GM21529 (cell line): ENCODE measurements at regions not wholly inside any gene's neighbourhood (a gene's known extent, or its start where the extent isn't known, plus 50 kb on each side); places are given as distances from the start of the nearest gene placed in this dataset.

Experiments used
- ATAC-seq: cut with Tn5 transposase; IDR thresholded peaks from one replicate; pipeline ENCODE4 v1.9.1; 2021; ENCODE audit not compliant: unreplicated experiment

GRCh38 chr2:13006426-13006825, 289.7 kb downstream of the TRIB2 start:
- no peak for ATAC-seq

DNA sequence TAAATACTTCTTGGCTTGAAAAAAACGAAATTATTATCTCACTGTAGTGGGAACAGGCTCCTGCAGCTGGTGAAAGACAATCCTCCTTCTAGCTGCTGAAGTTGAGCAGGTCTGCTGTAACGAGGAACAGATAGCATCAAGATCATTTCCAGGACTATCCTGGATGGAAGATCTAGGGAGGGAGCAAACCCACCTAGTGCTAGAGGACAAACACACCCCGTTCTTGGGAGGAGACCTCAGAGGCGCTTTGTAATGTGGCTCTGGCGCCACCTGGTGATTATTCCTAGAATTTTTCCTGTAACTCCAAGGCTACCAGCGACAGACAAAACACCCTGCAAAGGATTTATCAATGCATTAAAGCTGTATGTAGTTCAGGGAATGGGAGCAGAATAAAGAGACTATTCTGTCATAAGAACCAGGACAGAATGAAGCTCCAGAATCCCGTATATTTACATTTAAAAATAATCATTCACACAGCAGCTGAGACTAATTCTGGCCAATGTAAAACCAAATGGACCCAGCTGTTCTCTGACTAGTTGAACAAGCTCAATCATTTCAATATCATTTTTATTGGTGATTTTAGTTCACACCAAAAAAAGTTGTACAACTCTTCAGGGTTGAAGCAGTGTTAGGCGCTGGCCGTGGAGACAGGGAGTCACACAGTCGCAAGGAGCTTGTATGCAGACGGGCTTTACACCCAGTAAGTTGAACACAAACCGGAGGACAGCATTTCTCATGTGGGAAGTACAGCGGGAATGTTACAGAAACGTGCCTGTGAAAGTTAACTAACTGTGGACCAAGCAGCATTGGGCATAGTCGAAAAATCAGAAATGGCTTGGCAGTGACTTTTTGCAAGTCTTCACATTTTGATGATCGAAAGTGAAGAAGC, 290.3 kb downstream of the TRIB2 start:
- ATAC-seq: peak; percentile 87

- ATAC-seq: no peak
Observed at GRCh38 chr2:13009027-13009642, 292.4 kb downstream of the TRIB2 start.

DNA sequence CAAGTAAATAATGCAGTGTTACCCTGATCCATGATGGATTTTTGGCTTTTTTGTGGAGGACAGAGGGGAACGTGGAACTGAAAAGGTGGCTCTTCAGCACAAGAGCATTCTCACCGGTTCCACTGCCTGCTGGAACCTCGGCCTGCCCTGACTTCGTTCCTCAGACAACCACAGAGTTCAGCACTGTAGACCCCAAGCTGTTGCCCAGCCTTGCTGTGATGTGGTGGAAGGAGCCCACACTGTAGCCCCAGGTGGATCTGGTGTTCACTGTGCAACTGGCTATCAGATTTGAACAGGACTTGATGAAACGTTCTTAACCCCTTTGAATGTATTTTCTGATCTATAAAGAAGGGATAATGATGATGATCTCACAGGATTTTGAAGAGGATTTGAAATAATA, 293.5 kb downstream of the TRIB2 start:
- no peak for ATAC-seq

- ATAC-seq: no peak
Observed at GRCh38 chr2:13014783-13015182, 298.0 kb downstream of the TRIB2 start.

DNA sequence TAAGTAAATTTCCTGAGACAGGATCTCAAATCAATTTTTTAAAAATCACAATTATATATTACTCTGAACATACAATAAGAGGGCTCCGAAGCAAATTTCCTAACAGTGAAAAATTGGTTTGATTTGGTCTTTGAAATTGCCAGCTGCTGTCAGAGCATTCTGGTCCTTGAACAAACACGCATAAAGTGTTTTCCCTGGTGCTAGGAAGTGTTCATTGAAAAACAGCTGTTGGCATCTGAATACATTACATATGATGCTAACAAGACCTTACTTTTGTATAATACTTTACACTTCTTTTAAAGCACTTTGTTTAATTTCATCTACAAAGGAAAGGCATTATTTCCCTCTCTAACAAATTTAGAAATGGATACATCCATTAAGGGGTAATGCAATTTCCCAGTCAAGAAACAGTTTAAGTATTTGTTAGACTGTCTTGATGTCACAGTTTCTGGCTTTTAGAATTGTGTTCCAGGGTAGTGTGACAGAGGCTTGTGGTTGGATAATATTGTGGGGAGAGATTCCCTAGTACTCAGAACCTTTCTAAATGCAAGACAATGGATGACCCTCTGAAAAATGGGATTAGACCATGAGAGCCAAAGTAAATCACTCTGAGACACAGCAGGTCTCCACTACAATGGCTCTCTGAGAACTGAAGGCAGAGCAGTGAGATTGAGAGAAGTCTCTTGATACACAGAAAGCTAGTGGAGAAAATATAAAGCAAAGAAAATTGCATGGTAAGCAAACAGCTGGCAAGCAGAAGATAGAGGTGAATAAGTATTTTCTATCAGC, 299.0 kb downstream of the TRIB2 start:
- ATAC-seq: no peak

DNA sequence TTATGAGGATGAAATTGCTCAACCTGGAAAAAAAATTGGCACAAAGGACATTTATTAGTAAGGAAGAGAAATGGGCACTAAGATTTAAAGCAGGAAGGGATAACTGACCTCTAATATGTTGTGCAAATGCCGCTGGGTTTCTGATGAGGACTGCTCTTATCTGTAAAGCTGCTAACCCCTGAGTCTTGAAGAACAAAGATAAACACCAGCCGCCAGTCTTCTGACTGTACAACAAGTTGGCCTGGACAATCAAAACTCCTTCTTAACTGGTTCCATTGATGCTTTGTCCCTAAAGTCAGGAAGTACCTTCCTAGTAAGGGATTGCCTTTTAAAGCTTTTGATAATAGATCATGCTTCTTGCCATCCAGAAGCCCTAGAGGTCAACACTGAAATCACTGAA, 301.8 kb downstream of the TRIB2 start:
- no peak for ATAC-seq

DNA sequence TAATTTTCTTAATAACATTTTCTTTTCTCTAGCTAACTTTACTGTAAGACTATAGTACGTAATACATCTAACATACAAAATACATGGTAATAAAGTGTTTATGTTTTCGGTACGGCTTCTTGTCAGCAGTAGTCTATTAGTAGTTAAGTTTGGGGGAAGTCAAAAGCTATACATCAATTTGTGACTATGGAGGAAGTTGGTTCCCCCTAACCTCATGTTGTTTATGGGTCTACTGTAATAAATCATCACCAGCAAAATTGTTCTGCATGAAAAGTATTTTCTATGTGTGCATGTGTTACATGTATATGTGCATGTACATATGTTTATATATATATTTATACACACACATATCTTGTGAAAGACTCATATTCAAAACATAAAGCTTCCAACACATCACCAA, 303.0 kb downstream of the TRIB2 start:
- ATAC-seq: no peak

DNA sequence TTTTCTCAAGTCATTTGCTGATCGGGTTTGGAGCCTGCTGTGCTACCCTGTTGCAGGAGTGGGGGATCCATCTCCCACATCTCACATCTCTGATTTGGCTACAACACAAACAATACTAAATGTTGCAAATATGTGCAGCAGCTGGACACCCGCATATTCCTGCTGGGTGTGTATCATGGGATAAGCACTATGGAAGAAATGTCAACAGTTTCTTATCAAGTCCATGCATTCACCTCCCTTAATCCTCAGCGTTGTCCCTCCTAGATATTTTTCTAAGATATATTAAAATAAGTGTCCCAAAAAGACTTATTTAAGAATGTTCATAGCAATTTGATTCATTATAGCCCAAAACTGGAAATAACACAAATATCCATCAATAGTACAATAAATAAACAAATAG, 303.7 kb downstream of the TRIB2 start:
- ATAC-seq: no peak

- ATAC-seq: no peak
Observed at GRCh38 chr2:13021470-13021957, 304.8 kb downstream of the TRIB2 start.

GRCh38 chr2:13030606-13031005, 313.9 kb downstream of the TRIB2 start:
- no peak for ATAC-seq

DNA sequence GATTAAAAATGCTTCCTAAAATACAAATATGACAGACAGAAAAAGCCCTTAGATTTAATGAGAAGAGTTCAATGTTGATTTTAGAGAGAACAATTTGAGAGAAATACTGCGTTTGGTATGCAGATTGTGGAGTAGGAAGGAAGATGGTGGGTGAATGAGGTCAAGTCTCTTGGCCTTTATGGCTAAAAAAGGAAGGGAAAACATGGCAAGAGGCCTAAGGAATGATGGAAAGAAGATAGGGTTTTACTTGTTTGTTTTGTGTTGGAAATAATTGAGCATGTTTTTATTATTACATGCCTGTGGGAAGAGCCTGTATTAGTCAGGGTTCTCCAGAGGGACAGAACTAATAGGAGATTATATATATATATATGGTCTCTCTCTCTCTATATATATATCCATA, 318.1 kb downstream of the TRIB2 start:
- no peak for ATAC-seq

DNA sequence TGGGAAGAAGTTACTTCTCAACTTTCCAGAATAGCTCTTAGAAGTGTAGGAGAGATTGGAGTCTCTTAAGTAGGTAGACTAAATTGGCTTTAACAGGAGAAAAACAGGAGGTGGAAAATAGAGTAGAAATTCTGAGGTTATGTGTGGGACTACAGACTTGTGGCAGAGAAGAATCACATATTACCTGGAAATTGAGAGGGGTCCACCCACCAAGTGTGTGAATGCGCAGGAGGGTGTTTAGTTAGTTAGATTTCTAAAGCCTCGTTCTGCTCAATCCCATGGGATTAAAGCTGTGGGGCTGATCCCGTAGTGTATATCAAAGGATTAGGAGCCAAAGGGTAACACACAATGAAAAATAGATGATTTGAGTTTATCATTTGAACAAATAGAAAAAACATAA, 319.1 kb downstream of the TRIB2 start:
- no peak for ATAC-seq

- no peak for ATAC-seq
Observed at GRCh38 chr2:13040043-13040442, 323.3 kb downstream of the TRIB2 start.

GRCh38 chr2:13046557-13047165, 329.9 kb downstream of the TRIB2 start:
- ATAC-seq: no peak

GRCh38 chr2:13050764-13051163, 334.0 kb downstream of the TRIB2 start:
- no peak for ATAC-seq

- ATAC-seq: no peak
Observed at GRCh38 chr2:13052547-13052946, 335.8 kb downstream of the TRIB2 start.

DNA sequence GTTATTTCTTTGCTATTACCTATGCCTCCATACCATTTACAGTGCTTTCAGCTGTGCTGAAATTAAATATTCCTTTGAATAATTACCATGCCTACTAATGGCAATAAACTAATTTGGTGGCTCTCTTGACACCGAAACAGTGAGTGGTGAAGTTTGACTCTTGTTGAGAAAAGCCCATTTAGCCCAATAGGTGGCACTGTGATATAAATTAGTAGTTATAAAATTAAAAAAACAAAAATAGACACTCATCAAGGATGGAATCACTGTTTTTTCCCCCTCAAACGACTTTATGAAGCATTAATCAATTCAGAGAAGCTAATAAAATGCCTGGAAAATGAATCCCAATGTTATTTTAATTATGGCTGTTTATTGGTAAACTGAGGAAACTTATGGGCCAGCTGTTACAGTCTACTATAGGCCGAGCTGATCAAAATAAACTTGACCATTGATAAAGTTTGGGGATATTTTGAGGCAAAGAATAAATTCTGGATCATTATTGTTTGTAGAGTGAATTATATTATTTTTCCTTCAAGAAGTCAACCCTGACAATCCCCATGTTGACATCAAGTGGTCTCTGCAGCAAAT, 339.6 kb downstream of the TRIB2 start:
- no peak for ATAC-seq

DNA sequence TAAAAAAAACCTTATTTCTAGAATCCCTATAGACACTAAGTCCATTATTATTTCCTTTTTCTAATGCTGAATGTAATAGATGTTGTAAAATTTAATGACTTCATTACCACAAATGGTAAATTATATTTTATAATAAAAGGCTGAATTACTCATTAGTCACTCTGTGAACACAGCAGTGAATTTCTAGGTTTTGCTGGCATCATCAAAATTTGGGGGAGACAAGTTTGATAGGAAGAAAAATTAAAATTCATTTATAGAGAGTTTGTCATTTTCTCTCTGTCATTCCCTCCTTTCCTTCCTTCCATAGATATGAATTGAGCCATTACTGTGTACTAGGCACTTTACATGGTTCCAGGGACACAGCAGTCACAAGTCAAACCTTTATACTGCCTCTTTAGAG, 340.9 kb downstream of the TRIB2 start:
- no peak for ATAC-seq

DNA sequence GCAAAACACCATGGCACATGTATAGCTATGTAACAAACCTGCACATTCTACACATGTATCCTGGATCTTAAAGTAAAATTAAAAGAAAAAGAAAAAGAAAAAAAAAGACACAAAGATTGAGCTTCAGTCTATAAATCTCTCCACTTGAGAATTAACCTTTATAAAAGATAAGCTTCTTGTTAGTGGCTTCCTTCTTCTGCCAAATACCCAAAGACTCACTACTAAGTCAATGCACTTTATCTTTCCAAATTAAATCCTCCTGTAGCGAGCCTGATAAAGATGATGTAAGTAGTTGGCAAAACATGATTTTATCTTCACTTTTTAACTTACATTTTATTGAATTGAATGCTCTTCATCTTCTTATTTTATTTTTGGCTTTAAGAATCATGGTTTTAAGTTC, 349.9 kb downstream of the TRIB2 start:
- no peak for ATAC-seq

- ATAC-seq: no peak
Observed at GRCh38 chr2:13067508-13067907, 350.8 kb downstream of the TRIB2 start.
